NT2/D1 (cell line): ENCODE measurements at regions not wholly inside any gene's neighbourhood (a gene's known extent, or its start where the extent isn't known, plus 50 kb on each side); places are given as distances from the start of the nearest gene placed in this dataset.

Experiments
- YY1 ChIP-seq: IDR thresholded peaks from 2 replicates; pipeline ENCODE4 v1.6.1; 2011; ENCODE audit not compliant: insufficient read length, insufficient read depth
- ZNF274 ChIP-seq: IDR thresholded peaks from 2 replicates; pipeline ENCODE4 v1.6.1; 2011; ENCODE audit warnings: mild to moderate bottlenecking, low read depth, low read length

DNA sequence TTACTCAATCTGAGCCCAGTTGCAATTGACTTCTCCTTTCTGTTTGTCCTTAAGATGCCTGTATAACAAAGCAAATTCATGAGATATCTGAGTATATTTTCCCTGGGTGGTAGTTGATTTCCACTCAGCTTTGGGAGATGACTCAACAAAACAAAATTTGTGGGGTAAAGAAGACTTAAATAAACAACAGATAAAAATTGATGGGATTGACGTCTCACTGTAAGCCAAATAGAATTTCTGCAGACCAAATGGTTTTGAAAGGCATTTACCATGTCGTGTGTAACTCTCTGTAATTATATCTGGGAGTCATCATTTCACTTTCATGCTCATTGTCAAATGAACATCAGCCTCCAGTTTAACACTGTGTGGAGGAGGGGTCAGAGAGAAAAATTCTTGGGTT, 255.4 kb upstream of the MYO3A start:
- TF ChIP-seq YY1 (no peak), ZNF274 (no peak)
